ENCODE measurements at regions not wholly inside any gene's neighbourhood (a gene's known extent, or its start where the extent isn't known, plus 50 kb on each side); places are given as distances from the start of the nearest gene placed in this dataset.

GRCh38 chr15:31172606-31173005 is 71.1 kb upstream of the TRPM1 start:
- TF ChIP-seq CTCF (IDR thresholded peaks at IDR 0.05): no peak
- TF ChIP-seq POLR2A (IDR thresholded peaks at IDR 0.05): no peak
